Activated CD4-positive, alpha-beta T cell treated with anti-CD3 and anti-CD28 coated beads, Interleukin-2, amount 50 U/mL, for 16 hours (primary cell): ENCODE measurements at regions not wholly inside any gene's neighbourhood (a gene's known extent, or its start where the extent isn't known, plus 50 kb on each side); places are given as distances from the start of the nearest gene placed in this dataset.
"Not testable (repeated sequence)": the region's sequence is repeated elsewhere in the genome, so short reads cannot be mapped to it uniquely, and the experiment has no call there.

Experiments
- DNase-seq: peaks from one replicate; pipeline ENCODE4 v3.0.0-alpha.2; 2020

- no peak for DNase-seq
These were observed 1279.7 kb upstream of the ZEB2 start for GRCh38 chr2:145799595-145800108.

GRCh38 chr2:145798419-145798818, 1278.5 kb upstream of the ZEB2 start:
- DNase-seq, result no peak

GRCh38 chr2:145797692-145798091, 1277.8 kb upstream of the ZEB2 start:
- DNase-seq, result no peak

GRCh38 chr2:145792745-145793144, 1272.8 kb upstream of the ZEB2 start:
- DNase-seq, result no peak

- DNase-seq, result no peak
These were observed 1269.7 kb upstream of the ZEB2 start for GRCh38 chr2:145789636-145790035.

- DNase-seq, result not testable (repeated sequence)
These were observed 1267.9 kb upstream of the ZEB2 start for GRCh38 chr2:145787597-145788361.

GRCh38 chr2:145782607-145783006, 1262.7 kb upstream of the ZEB2 start:
- not testable (repeated sequence) for DNase-seq

- DNase-seq, result no peak
These were observed 1258.0 kb upstream of the ZEB2 start for GRCh38 chr2:145777914-145778313.

- DNase-seq, result no peak
These were observed 1257.4 kb upstream of the ZEB2 start for GRCh38 chr2:145777297-145777696.

- no peak for DNase-seq
These were observed 1255.7 kb upstream of the ZEB2 start for GRCh38 chr2:145775591-145775990.

GRCh38 chr2:145771525-145771924, 1251.6 kb upstream of the ZEB2 start:
- no peak for DNase-seq

GRCh38 chr2:145769011-145769716, 1249.2 kb upstream of the ZEB2 start:
- DNase-seq, result no peak

- no peak for DNase-seq
These were observed 1246.0 kb upstream of the ZEB2 start for GRCh38 chr2:145765874-145766273.

- DNase-seq, result no peak
These were observed 1244.7 kb upstream of the ZEB2 start for GRCh38 chr2:145764631-145765030.

GRCh38 chr2:145760781-145761649, 1241.1 kb upstream of the ZEB2 start:
- no peak for DNase-seq

- DNase-seq, result no peak
These were observed 1239.5 kb upstream of the ZEB2 start for GRCh38 chr2:145759228-145759915.

GRCh38 chr2:145757503-145758246, 1237.8 kb upstream of the ZEB2 start:
- DNase-seq, result no peak

GRCh38 chr2:145755019-145755837, 1235.3 kb upstream of the ZEB2 start:
- no peak for DNase-seq

- DNase-seq, result no peak
These were observed 1234.0 kb upstream of the ZEB2 start for GRCh38 chr2:145753966-145754365.

- DNase-seq, result no peak
These were observed 1233.2 kb upstream of the ZEB2 start for GRCh38 chr2:145753041-145753608.
